ENCODE measurements at regions not wholly inside any gene's neighbourhood (a gene's known extent, or its start where the extent isn't known, plus 50 kb on each side); places are given as distances from the start of the nearest gene placed in this dataset.

GRCh38 chr9:87086221-87086818 is 139.0 kb upstream of the GAS1 start:
- no peak for DNase-seq

GRCh38 chr9:87087197-87087596 is 139.9 kb upstream of the GAS1 start:
- no peak for DNase-seq

- no peak for DNase-seq
Observed at GRCh38 chr9:87088192-87088591, 140.9 kb upstream of the GAS1 start.

GRCh38 chr9:87088621-87089365 is 141.5 kb upstream of the GAS1 start:
- DNase-seq: no peak

GRCh38 chr9:87089506-87089905 is 142.2 kb upstream of the GAS1 start:
- DNase-seq: no peak

- no peak for DNase-seq
Observed at GRCh38 chr9:87089929-87090328, 142.6 kb upstream of the GAS1 start.

GRCh38 chr9:87093777-87094176 is 146.5 kb upstream of the GAS1 start:
- no peak for DNase-seq

- no peak for DNase-seq
Observed at GRCh38 chr9:87095951-87096350, 148.6 kb upstream of the GAS1 start.

- DNase-seq: no peak
Observed at GRCh38 chr9:87096506-87096905, 149.2 kb upstream of the GAS1 start.

- DNase-seq: no peak
Observed at GRCh38 chr9:87097238-87097637, 149.9 kb upstream of the GAS1 start.

GRCh38 chr9:87099407-87099806 is 152.1 kb upstream of the GAS1 start:
- no peak for DNase-seq

GRCh38 chr9:87100001-87100400 is 152.7 kb upstream of the GAS1 start:
- no peak for DNase-seq

- DNase-seq: no peak
Observed at GRCh38 chr9:87102126-87102525, 154.8 kb upstream of the GAS1 start.

GRCh38 chr9:87107072-87107471 is 159.8 kb upstream of the GAS1 start:
- DNase-seq: no peak

GRCh38 chr9:87108661-87109060 is 161.4 kb upstream of the GAS1 start:
- DNase-seq: no peak

GRCh38 chr9:87109231-87109631 is 161.9 kb upstream of the GAS1 start:
- no peak for DNase-seq

- no peak for DNase-seq
Observed at GRCh38 chr9:87109851-87110250, 162.5 kb upstream of the GAS1 start.

- no peak for DNase-seq
Observed at GRCh38 chr9:87111010-87111409, 163.7 kb upstream of the GAS1 start.

- DNase-seq: no peak
Observed at GRCh38 chr9:87112656-87113055, 165.3 kb upstream of the GAS1 start.

- DNase-seq: no peak
Observed at GRCh38 chr9:87113874-87114273, 166.6 kb upstream of the GAS1 start.

- DNase-seq: no peak
Observed at GRCh38 chr9:87115785-87116184, 168.5 kb upstream of the GAS1 start.

GRCh38 chr9:87116492-87116891 is 169.2 kb upstream of the GAS1 start:
- no peak for DNase-seq

- no peak for DNase-seq
Observed at GRCh38 chr9:87118594-87118993, 171.3 kb upstream of the GAS1 start.

GRCh38 chr9:87119328-87119881 is 172.1 kb upstream of the GAS1 start:
- DNase-seq: no peak

GRCh38 chr9:87120610-87121009 is 173.3 kb upstream of the GAS1 start:
- no peak for DNase-seq
